ENCODE measurements at regions not wholly inside any gene's neighbourhood (a gene's known extent, or its start where the extent isn't known, plus 50 kb on each side); places are given as distances from the start of the nearest gene placed in this dataset.

- H3K36me3 ChIP-seq (replicated peaks in 1 of 2; ENCODE audit: control insufficient read depth in 1 of 2, insufficient read depth in 2 of 2, low read length in 2 of 2), result no peaks in the 10 kb centered on the region
- no peaks in the 10 kb centered on the region for H3K4me1 ChIP-seq (ENCODE audit: insufficient read depth, low read length)
- DNase-seq (ENCODE audit: low spot score) (no peak), FAIRE-seq (no peak), ATAC-seq (no peak)
- H2AFZ ChIP-seq (ENCODE audit: low read length), result no peak overlapping the region
- peaks cover under 1 to 31% of the 10 kb centered on the region in 2 experiments; a peak in 3 of 5 replicates for H3K27me3 ChIP-seq (ENCODE audit: control insufficient read depth in 1 of 2, insufficient read depth in 2 of 2, low read length in 2 of 2)
- no peak overlapping the region for H3K4me2 ChIP-seq (ENCODE audit: low read depth, low read length)
- no peak overlapping the region for H3K4me3 ChIP-seq (replicated peaks in 1 of 3; ENCODE audit: insufficient read depth in 1 of 3, low read depth in 2 of 3, low read length in 3 of 3)
- H3K9me3 ChIP-seq (ENCODE audit: low read length), result no peaks in the 10 kb centered on the region
- POLR2A ChIA-PET, result no interaction called here
- intact Hi-C loops (cut with micrococcal nuclease; ENCODE audit: unreplicated experiment), result no loop called here
- WGBS (ENCODE audit: low lambda C conversion rate), result 32% methylated on average over 8 of the region's 8 CpGs
- no peak overlapping the region for H3K9ac ChIP-seq (ENCODE audit: insufficient read depth, low read depth, low read length)
- no TSS peak for BruUV-seq (replicated peaks)
- TF ChIP-seq HNRNPK (IDR thresholded peaks at IDR 0.05; ENCODE audit: low read depth, low read length, poor library complexity, severe bottlenecking) (no peak), ZBTB42 (CRISPR knock-in tag; IDR thresholded peaks at IDR 0.05) (no peak), TFDP1 (CRISPR knock-in tag; IDR thresholded peaks at IDR 0.05; ENCODE audit: borderline replicate concordance) (no peak), ZNF501 (CRISPR knock-in tag; IDR thresholded peaks at IDR 0.05) (no peak), TSC22D2 (CRISPR knock-in tag; IDR thresholded peaks at IDR 0.05; ENCODE audit: borderline replicate concordance) (no peak), ZNF747 (CRISPR knock-in tag; IDR thresholded peaks at IDR 0.05; ENCODE audit: borderline replicate concordance) (no peak), TBX3 (IDR thresholded peaks at IDR 0.05; ENCODE audit: borderline replicate concordance) (no peak), PHF20 (CRISPR knock-in tag; IDR thresholded peaks at IDR 0.05) (no peak), ZNF746 (CRISPR knock-in tag; IDR thresholded peaks at IDR 0.05) (no peak), PHF21A (CRISPR knock-in tag; IDR thresholded peaks at IDR 0.05) (no peak), ZNF326 (CRISPR knock-in tag; IDR thresholded peaks at IDR 0.05; ENCODE audit: borderline replicate concordance) (no peak), ZC3H13 (CRISPR knock-in tag; IDR thresholded peaks at IDR 0.05) (no peak), RORA (CRISPR knock-in tag; IDR thresholded peaks at IDR 0.05) (no peak)
- TF ChIP-seq, protein P1, sequence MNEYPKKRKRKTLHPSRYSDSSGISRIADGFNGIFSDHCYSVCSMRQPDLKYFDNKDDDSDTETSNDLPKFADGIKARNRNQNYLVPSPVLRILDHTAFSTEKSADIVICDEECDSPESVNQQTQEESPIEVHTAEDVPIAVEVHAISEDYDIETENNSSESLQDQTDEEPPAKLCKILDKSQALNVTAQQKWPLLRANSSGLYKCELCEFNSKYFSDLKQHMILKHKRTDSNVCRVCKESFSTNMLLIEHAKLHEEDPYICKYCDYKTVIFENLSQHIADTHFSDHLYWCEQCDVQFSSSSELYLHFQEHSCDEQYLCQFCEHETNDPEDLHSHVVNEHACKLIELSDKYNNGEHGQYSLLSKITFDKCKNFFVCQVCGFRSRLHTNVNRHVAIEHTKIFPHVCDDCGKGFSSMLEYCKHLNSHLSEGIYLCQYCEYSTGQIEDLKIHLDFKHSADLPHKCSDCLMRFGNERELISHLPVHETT (CRISPR knock-in tag; conservative IDR thresholded peaks at IDR 0.05), result no peak
- TF ChIP-seq, protein P2, sequence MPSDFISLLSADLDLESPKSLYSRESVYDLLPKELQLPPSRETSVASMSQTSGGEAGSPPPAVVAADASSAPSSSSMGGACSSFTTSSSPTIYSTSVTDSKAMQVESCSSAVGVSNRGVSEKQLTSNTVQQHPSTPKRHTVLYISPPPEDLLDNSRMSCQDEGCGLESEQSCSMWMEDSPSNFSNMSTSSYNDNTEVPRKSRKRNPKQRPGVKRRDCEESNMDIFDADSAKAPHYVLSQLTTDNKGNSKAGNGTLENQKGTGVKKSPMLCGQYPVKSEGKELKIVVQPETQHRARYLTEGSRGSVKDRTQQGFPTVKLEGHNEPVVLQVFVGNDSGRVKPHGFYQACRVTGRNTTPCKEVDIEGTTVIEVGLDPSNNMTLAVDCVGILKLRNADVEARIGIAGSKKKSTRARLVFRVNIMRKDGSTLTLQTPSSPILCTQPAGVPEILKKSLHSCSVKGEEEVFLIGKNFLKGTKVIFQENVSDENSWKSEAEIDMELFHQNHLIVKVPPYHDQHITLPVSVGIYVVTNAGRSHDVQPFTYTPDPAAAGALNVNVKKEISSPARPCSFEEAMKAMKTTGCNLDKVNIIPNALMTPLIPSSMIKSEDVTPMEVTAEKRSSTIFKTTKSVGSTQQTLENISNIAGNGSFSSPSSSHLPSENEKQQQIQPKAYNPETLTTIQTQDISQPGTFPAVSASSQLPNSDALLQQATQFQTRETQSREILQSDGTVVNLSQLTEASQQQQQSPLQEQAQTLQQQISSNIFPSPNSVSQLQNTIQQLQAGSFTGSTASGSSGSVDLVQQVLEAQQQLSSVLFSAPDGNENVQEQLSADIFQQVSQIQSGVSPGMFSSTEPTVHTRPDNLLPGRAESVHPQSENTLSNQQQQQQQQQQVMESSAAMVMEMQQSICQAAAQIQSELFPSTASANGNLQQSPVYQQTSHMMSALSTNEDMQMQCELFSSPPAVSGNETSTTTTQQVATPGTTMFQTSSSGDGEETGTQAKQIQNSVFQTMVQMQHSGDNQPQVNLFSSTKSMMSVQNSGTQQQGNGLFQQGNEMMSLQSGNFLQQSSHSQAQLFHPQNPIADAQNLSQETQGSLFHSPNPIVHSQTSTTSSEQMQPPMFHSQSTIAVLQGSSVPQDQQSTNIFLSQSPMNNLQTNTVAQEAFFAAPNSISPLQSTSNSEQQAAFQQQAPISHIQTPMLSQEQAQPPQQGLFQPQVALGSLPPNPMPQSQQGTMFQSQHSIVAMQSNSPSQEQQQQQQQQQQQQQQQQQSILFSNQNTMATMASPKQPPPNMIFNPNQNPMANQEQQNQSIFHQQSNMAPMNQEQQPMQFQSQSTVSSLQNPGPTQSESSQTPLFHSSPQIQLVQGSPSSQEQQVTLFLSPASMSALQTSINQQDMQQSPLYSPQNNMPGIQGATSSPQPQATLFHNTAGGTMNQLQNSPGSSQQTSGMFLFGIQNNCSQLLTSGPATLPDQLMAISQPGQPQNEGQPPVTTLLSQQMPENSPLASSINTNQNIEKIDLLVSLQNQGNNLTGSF (CRISPR knock-in tag; IDR thresholded peaks at IDR 0.05), result no peak
- in situ Hi-C loops (cut with HindIII; ENCODE audit: extremely low pct_ligation_motif_present, low pct_unique_long_range_greater_than_20kb), result no loop called here
- H3K79me2 ChIP-seq (ENCODE audit: insufficient read depth, low read length), result no peaks in the 10 kb centered on the region
- CTCF ChIA-PET (ENCODE audit: low intra/inter-chr PET ratio, low total read pairs), result no interaction called here
- H3K27ac ChIP-seq (ENCODE audit: extremely low read length, insufficient read depth, low read length), result no peak overlapping the region
- no peaks in the 10 kb centered on the region for H4K20me1 ChIP-seq (ENCODE audit: insufficient read depth, low read length)
These were observed 60.3 kb upstream of the IGLL5 start for GRCh38 chr22:22827187-22827939.

Measured in HepG2 (cell line).